NT2/D1 (cell line): ENCODE measurements at regions not wholly inside any gene's neighbourhood (a gene's known extent, or its start where the extent isn't known, plus 50 kb on each side); places are given as distances from the start of the nearest gene placed in this dataset.

Source experiments
- SUZ12 ChIP-seq: IDR thresholded peaks from 2 replicates; pipeline ENCODE4 v1.6.1; 2011; ENCODE audit not compliant: insufficient read length, insufficient read depth; ENCODE audit errors: extremely low read depth
- YY1 ChIP-seq: IDR thresholded peaks from 2 replicates; pipeline ENCODE4 v1.6.1; 2011; ENCODE audit not compliant: insufficient read length, insufficient read depth
- ZNF274 ChIP-seq: IDR thresholded peaks from 2 replicates; pipeline ENCODE4 v1.6.1; 2011; ENCODE audit warnings: mild to moderate bottlenecking, low read depth, low read length

- TF ChIP-seq YY1: no peak
- TF ChIP-seq SUZ12: no peak
- TF ChIP-seq ZNF274: no peak
These were observed 114.6 kb upstream of the MAGI3 start for GRCh38 chr1:113275691-113276090.
